ENCODE measurements at regions not wholly inside any gene's neighbourhood (a gene's known extent, or its start where the extent isn't known, plus 50 kb on each side); places are given as distances from the start of the nearest gene placed in this dataset.

- 88% methylated on average over 3 of the region's 3 CpGs for WGBS (ENCODE audit: insufficient coverage)
- H3K4me3 Mint-ChIP-seq, result no peak overlapping the region
- peaks cover 24 to 26% of the 10 kb centered on the region in 2 donors for H3K4me1 Mint-ChIP-seq
- no peaks in the 10 kb centered on the region for H3K27me3 Mint-ChIP-seq (ENCODE audit: low read depth in 2 of 2)
- Histone ChIP-seq H3K36me3 (ENCODE audit: control insufficient read depth, insufficient read depth, low read length) (no peaks in the 10 kb centered on the region), H3K4me1 (ENCODE audit: control insufficient read depth, insufficient read depth, low read length) (peaks cover 19% of the 10 kb centered on the region), H3K9me3 (ENCODE audit: control insufficient read depth, insufficient read depth, low read length) (peaks cover 3% of the 10 kb centered on the region), H3K4me3 (ENCODE audit: low read length) (no peak overlapping the region), H3K27me3 (ENCODE audit: control insufficient read depth, insufficient read depth, low read length) (no peaks in the 10 kb centered on the region), H3K27ac (ENCODE audit: low read length) (no peak overlapping the region)
- peak; percentile 18 for TF ChIP-seq CTCF (IDR thresholded peaks at IDR 0.05)
- peak in 1 of 2 donors; percentile 24 for DNase-seq
- intact Hi-C loops (cut with micrococcal nuclease), result no loop called here
- H3K36me3 Mint-ChIP-seq, result no peaks in the 10 kb centered on the region
- no peak overlapping the region for H3K27ac Mint-ChIP-seq
- H3K9me3 Mint-ChIP-seq, result no peaks in the 10 kb centered on the region
- peak in 2 of 3 donors; percentile 38 to 54 for ATAC-seq
Measured at GRCh38 chr7:33744293-33745075, 160.9 kb upstream of the BMPER start.

GRCh38 chr7:33745934-33746333 is 159.4 kb upstream of the BMPER start:
- Mint-ChIP-seq H3K27me3 (ENCODE audit: low read depth in 2 of 2) (no peaks in the 10 kb centered on the region), H3K9me3 (no peaks in the 10 kb centered on the region), H3K4me1 (peaks cover 22 to 26% of the 10 kb centered on the region in 2 donors), H3K4me3 (no peak overlapping the region), H3K36me3 (no peaks in the 10 kb centered on the region), H3K27ac (no peak overlapping the region)
- peaks cover 18% of the 10 kb centered on the region for H3K4me1 ChIP-seq (ENCODE audit: control insufficient read depth, insufficient read depth, low read length)
- ATAC-seq (no peak), DNase-seq (no peak)
- WGBS (ENCODE audit: insufficient coverage), result 100% methylated on average over 1 of the region's 3 CpGs
- no peaks in the 10 kb centered on the region for H3K36me3 ChIP-seq (ENCODE audit: control insufficient read depth, insufficient read depth, low read length)
- intact Hi-C loops (cut with micrococcal nuclease), result no loop called here
- peaks cover 3% of the 10 kb centered on the region for H3K9me3 ChIP-seq (ENCODE audit: control insufficient read depth, insufficient read depth, low read length)
- H3K4me3 ChIP-seq (ENCODE audit: low read length), result no peak overlapping the region
- no peaks in the 10 kb centered on the region for H3K27me3 ChIP-seq (ENCODE audit: control insufficient read depth, insufficient read depth, low read length)
- no peak for TF ChIP-seq CTCF (IDR thresholded peaks at IDR 0.05)
- H3K27ac ChIP-seq (ENCODE audit: low read length), result no peak overlapping the region

GRCh38 chr7:33748793-33749192 is 156.5 kb upstream of the BMPER start:
- no peak for ATAC-seq
- H3K4me1 ChIP-seq (ENCODE audit: control insufficient read depth, insufficient read depth, low read length), result peaks cover 4% of the 10 kb centered on the region
- no peaks in the 10 kb centered on the region for H3K36me3 Mint-ChIP-seq
- no peak overlapping the region for H3K27ac ChIP-seq (ENCODE audit: low read length)
- no peak overlapping the region for H3K4me3 Mint-ChIP-seq
- peaks cover 3 to 8% of the 10 kb centered on the region in 2 donors for H3K4me1 Mint-ChIP-seq
- no peak for DNase-seq
- TF ChIP-seq CTCF (IDR thresholded peaks at IDR 0.05), result no peak
- no peaks in the 10 kb centered on the region for H3K36me3 ChIP-seq (ENCODE audit: control insufficient read depth, insufficient read depth, low read length)
- no peaks in the 10 kb centered on the region for H3K27me3 Mint-ChIP-seq (ENCODE audit: low read depth in 2 of 2)
- peaks cover 3% of the 10 kb centered on the region for H3K9me3 ChIP-seq (ENCODE audit: control insufficient read depth, insufficient read depth, low read length)
- no peak overlapping the region for H3K27ac Mint-ChIP-seq
- WGBS (ENCODE audit: insufficient coverage), result 86% methylated on average over 5 of the region's 7 CpGs
- intact Hi-C loops (cut with micrococcal nuclease), result no loop called here
- no peaks in the 10 kb centered on the region for H3K27me3 ChIP-seq (ENCODE audit: control insufficient read depth, insufficient read depth, low read length)
- no peak overlapping the region for H3K4me3 ChIP-seq (ENCODE audit: low read length)
- H3K9me3 Mint-ChIP-seq, result no peaks in the 10 kb centered on the region

GRCh38 chr7:33750177-33750576 is 155.2 kb upstream of the BMPER start:
- 23% methylated on average over 1 of the region's 1 CpG for WGBS (ENCODE audit: insufficient coverage)
- no peaks in the 10 kb centered on the region for H3K36me3 Mint-ChIP-seq
- intact Hi-C loops (cut with micrococcal nuclease), result no loop called here
- TF ChIP-seq CTCF (IDR thresholded peaks at IDR 0.05), result no peak
- H3K9me3 Mint-ChIP-seq, result no peaks in the 10 kb centered on the region
- ATAC-seq (no peak), DNase-seq (no peak)
- Histone ChIP-seq H3K27me3 (ENCODE audit: control insufficient read depth, insufficient read depth, low read length) (no peaks in the 10 kb centered on the region), H3K27ac (ENCODE audit: low read length) (no peak overlapping the region), H3K4me1 (ENCODE audit: control insufficient read depth, insufficient read depth, low read length) (no peaks in the 10 kb centered on the region), H3K4me3 (ENCODE audit: low read length) (no peak overlapping the region), H3K36me3 (ENCODE audit: control insufficient read depth, insufficient read depth, low read length) (no peaks in the 10 kb centered on the region), H3K9me3 (ENCODE audit: control insufficient read depth, insufficient read depth, low read length) (no peaks in the 10 kb centered on the region)
- no peaks in the 10 kb centered on the region for H3K4me1 Mint-ChIP-seq
- H3K4me3 Mint-ChIP-seq, result no peak overlapping the region
- H3K27me3 Mint-ChIP-seq (ENCODE audit: low read depth in 2 of 2), result no peaks in the 10 kb centered on the region
- H3K27ac Mint-ChIP-seq, result no peak overlapping the region

Data from natural killer cell (primary cell).